Bronchial epithelial cell (primary cell): ENCODE measurements at regions not wholly inside any gene's neighbourhood (a gene's known extent, or its start where the extent isn't known, plus 50 kb on each side); places are given as distances from the start of the nearest gene placed in this dataset.

Experiments used
- DNase-seq: peaks from one replicate; pipeline ENCODE4 v3.0.0-alpha.2; 2010; ENCODE audit warnings: low read depth
- FAIRE-seq: peaks from 2 replicates; lab custom pipeline; 2011; peaks lifted over from hg19 to GRCh38; lab: Jason Lieb, UNC
- H3K27me3 ChIP-seq: 2 replicates; pipeline ENCODE4 v1.5.1; 2011; ENCODE audit warnings: low read length; ENCODE audit not compliant: control insufficient read depth, insufficient read depth
- H3K36me3 ChIP-seq: 2 replicates; pipeline ENCODE4 v1.5.1; 2011; ENCODE audit warnings: low read length; ENCODE audit not compliant: control insufficient read depth, insufficient read depth
- H3K4me3 ChIP-seq: 2 replicates; pipeline ENCODE4 v1.5.1; 2011; ENCODE audit warnings: mild to moderate bottlenecking, low read depth, low read length, control low read depth
- CTCF ChIP-seq: IDR thresholded peaks from 2 replicates; pipeline ENCODE4 v1.5.1; 2011; ENCODE audit warnings: mild to moderate bottlenecking, moderate library complexity, low read length, control low read depth, inconsistent platforms; ENCODE audit not compliant: insufficient read depth, severe bottlenecking

- DNase-seq = peak; percentile 79
- FAIRE-seq = no peak
These were observed 932.8 kb downstream of the IGSF11 start for GRCh38 chr3:118101891-118102290.

GRCh38 chr3:118102737-118103136 lies 931.9 kb downstream of the IGSF11 start:
- no peak for TF ChIP-seq CTCF
- Histone ChIP-seq H3K27me3 (no peaks in the 10 kb centered on the region), H3K4me3 (no peak overlapping the region), H3K36me3 (no peaks in the 10 kb centered on the region)
- DNase-seq = peak; percentile 90
- no peak for FAIRE-seq

More at GRCh38 chr3:118101891-118102290, 932.8 kb downstream of the IGSF11 start:
- TF ChIP-seq CTCF = no peak
- no peaks in the 10 kb centered on the region for H3K27me3 ChIP-seq
- H3K4me3 ChIP-seq = no peak overlapping the region
- no peaks in the 10 kb centered on the region for H3K36me3 ChIP-seq

GRCh38 chr3:118108201-118108600 lies 926.4 kb downstream of the IGSF11 start:
- Histone ChIP-seq H3K4me3 (no peak overlapping the region), H3K36me3 (no peaks in the 10 kb centered on the region), H3K27me3 (no peaks in the 10 kb centered on the region)
- DNase-seq = no peak
- FAIRE-seq = no peak
- no peak for TF ChIP-seq CTCF

- peak; percentile 83 for DNase-seq
- TF ChIP-seq CTCF = no peak
- FAIRE-seq = no peak
- Histone ChIP-seq H3K27me3 (no peaks in the 10 kb centered on the region), H3K4me3 (no peak overlapping the region), H3K36me3 (no peaks in the 10 kb centered on the region)
These were observed 925.9 kb downstream of the IGSF11 start for GRCh38 chr3:118108769-118109168.

- DNase-seq (peak; percentile 54), FAIRE-seq (no peak)
- TF ChIP-seq CTCF = no peak
- no peaks in the 10 kb centered on the region for H3K27me3 ChIP-seq
- no peaks in the 10 kb centered on the region for H3K36me3 ChIP-seq
- H3K4me3 ChIP-seq = no peak overlapping the region
These were observed 924.4 kb downstream of the IGSF11 start for GRCh38 chr3:118110211-118110610.

GRCh38 chr3:118116991-118117390 lies 917.7 kb downstream of the IGSF11 start:
- no peaks in the 10 kb centered on the region for H3K27me3 ChIP-seq
- no peak for TF ChIP-seq CTCF
- no peak for DNase-seq
- no peak for FAIRE-seq
- H3K36me3 ChIP-seq = no peaks in the 10 kb centered on the region
- no peak overlapping the region for H3K4me3 ChIP-seq
